ENCODE measurements at regions not wholly inside any gene's neighbourhood (a gene's known extent, or its start where the extent isn't known, plus 50 kb on each side); places are given as distances from the start of the nearest gene placed in this dataset.

DNA sequence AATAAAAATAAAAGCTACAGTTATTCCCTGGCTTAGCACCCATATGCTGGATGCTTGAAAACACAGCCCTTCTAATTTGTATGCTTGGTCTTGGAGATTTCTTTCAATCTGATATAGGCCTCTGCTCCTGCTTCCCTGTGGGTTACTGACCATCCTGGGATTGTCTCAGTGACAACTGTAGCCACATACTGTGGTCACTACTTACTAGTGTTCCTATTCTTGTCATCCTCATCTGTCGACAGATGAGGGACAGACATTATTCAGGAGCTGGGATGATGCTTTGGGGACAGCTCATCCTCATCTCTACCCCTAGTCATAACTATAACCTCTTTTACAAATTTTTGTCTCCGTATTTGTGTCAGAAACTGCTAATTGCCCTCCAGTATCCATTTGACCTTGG lies 388.9 kb upstream of the MAP3K7 start:
- DNase-seq: no peak

DNA sequence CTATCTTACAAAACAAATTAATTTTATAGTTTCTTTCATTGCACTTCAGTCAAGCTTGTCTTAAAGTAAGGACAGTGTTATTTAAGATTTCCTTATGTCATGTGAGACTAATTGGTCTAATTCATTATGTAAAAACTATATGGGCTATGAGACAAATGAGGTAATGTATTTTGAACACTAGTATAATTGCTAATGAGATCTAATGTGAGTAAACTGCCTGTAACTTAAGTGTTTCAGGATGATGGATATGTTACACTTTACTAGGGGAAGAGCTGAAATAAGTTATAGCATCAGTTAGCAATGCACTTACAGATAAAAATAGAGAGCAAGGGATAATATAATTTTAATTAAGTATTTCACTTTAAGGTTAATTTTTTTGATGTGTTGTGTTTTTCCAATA lies 386.3 kb upstream of the MAP3K7 start:
- no peak for DNase-seq

- DNase-seq: no peak
Observed at GRCh38 chr6:90970672-90971071, 383.8 kb upstream of the MAP3K7 start.

DNA sequence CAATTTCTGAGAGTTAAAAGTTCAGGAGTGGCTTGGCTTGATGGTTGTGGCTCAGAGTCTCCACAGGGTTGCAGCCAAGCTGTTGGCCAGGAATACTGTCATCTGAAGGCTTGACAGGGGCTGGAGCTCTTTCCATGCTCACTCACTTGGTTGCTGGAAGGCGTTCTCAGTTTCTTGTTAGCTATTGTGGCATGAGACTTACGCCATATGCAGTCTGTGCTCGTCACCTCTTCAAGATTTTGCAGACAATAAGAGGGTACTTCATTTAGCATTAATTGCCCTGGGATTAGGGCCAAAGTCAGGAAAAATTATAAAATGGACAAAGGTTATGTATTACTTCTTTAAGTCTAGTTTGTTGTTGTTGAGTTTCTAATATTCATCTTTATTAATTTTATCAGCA lies 380.6 kb upstream of the MAP3K7 start:
- no peak for DNase-seq

DNA sequence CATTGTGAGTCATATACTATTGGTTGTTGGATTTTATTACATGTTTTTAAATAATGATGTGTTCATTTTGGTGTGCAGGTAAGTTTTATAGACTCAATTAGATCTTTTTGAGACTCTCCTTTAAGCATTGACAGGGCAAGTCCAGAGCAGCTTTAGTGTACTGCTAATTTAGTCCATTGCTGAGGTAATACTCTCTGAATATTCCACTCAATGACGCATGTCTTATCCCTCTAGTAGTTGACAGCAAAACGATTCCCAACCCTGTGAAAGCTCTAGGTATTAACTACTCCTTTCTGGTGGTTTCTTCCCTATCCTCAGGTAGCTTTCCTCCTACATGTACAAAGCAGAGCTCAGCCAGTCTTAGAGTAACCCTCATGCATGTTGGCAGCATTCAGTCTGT lies 373.5 kb upstream of the MAP3K7 start:
- DNase-seq: no peak

DNA sequence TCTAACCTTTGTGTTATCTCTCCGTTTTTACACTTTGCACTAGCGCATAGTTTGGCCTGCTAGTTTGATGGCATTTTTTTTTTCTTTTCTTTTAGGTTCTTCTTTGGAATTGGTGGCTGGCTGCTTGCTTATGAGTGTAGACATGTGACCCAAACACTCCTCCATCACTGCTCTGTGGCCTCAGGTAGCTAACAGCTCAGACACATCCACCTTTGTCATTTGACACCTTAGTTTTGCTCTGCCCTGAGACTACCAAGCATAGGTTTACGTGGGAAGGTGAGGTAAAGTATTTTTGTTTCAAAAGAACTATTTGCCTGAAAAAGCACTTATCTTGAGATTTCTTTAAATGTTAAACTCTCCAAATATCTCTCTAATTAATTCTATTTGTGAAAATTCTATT lies 368.4 kb upstream of the MAP3K7 start:
- no peak for DNase-seq

GRCh38 chr6:90953405-90954161 lies 366.7 kb upstream of the MAP3K7 start:
- no peak for DNase-seq

DNA sequence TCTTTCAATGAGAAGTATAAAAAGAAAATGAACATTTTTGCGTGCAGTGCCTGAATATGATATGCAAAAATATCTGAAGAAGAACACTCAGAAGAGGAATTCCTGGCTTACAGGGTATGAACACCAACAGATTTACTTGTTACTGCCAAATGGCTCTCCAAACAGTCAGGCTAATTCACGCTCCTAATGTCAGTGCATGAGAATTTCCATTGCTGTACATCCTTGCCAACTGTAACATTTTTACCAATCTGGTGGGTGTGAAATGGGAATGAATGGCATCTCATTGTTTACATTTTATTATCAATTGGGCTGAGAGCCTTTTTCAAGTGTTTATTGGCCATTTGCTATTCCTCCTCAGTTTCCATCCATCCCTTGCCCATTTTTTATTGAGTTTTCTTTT lies 365.3 kb upstream of the MAP3K7 start:
- DNase-seq: no peak

- DNase-seq: no peak
Observed at GRCh38 chr6:90948540-90948939, 361.7 kb upstream of the MAP3K7 start.

GRCh38 chr6:90947184-90948064 lies 360.6 kb upstream of the MAP3K7 start:
- no peak for DNase-seq

GRCh38 chr6:90941885-90942284 lies 355.0 kb upstream of the MAP3K7 start:
- no peak for DNase-seq

DNA sequence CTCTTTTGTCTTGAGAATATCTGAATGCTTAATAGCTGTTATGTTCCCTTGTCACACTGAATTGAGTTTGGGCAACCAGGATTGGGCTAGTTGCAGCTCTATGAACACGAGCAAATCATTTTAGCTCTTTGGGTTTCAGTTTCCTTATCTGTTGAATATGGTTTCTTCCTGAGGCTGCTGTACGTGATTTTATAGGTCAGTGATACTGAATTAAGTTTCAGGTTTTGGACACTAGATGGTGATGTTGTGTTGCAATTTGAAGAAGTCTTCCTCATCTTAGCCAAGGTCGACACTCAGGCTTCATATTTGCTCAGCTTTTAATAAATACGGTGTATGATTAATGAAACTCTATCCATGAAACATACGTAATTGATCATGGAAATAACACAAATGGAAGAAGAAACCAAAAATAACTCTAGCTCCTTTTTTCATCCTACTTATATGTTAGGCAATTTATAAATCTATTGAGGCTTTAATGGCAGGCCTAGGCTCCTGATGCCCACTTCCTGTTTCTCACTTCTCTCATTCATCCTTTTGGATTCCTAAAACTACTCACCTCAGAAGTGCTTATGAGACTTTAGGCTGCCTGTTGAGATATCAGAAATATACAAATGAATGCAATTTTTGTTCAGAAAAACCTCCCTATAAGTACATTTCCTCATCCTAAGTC lies 354.1 kb upstream of the MAP3K7 start:
- DNase-seq: peak; percentile 77

- DNase-seq: no peak
Observed at GRCh38 chr6:90939906-90940305, 353.0 kb upstream of the MAP3K7 start.

- DNase-seq: no peak
Observed at GRCh38 chr6:90938122-90938521, 351.2 kb upstream of the MAP3K7 start.

DNA sequence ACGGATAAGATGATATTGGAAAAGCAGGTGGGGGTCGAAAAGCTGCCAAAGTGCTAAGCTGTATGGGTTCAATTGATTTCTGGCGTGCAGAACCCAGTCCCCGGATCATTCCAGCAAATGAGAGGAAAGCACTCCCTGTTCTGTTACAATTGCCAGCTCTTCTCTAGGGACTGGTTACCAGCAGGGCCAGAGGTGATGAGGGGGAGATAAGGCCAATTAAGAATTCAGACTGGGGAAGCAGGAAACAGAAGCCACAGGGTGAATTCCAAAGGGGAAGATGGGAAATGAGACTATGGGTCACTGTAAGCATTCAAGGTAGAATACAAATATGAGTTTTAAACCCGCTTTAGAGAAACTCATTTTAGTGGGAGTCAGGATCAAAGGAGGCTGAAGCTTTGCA lies 349.4 kb upstream of the MAP3K7 start:
- DNase-seq: no peak

GRCh38 chr6:90934966-90935365 lies 348.1 kb upstream of the MAP3K7 start:
- DNase-seq: no peak

GRCh38 chr6:90934081-90934480 lies 347.2 kb upstream of the MAP3K7 start:
- DNase-seq: no peak

GRCh38 chr6:90932351-90932750 lies 345.5 kb upstream of the MAP3K7 start:
- no peak for DNase-seq

- DNase-seq: no peak
Observed at GRCh38 chr6:90928051-90928450, 341.2 kb upstream of the MAP3K7 start.

GRCh38 chr6:90925726-90926125 lies 338.9 kb upstream of the MAP3K7 start:
- DNase-seq: no peak

DNA sequence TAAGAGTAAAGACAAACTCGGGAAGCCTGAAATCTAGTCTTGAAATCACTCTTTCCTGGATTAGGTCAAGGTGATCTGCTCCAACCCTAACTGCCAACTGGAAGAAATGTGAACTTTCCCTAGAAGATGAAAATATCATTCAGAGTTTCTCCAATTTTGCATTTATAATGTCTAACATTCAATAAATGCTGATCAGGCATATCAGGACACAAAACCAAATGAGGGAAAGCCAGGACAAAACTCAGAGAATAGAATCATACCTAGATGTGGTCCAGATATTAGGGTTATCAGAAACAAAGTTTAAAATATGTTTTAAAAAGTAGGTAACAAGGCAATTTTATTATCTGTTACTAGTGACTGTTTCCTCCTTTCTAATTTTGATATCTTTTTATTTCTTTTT lies 335.5 kb upstream of the MAP3K7 start:
- no peak for DNase-seq

DNA sequence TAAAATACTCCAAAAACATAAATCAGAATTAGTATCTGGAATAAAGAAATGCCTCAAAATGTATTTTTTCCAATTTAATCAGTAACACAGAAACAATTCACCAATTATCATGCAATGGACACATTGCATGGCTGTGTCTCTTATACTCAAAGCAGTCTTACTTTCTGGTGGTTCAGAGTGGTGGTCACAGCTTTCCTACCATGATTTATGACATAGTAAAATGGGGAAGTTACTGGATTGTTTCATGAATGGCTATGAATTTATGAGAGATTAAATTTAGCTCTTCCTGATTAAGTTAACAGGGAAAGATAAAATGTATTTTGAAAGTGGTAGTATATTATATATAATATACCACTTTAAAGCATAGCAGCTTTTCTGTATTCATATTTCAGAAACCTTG lies 331.5 kb upstream of the MAP3K7 start:
- no peak for DNase-seq

GRCh38 chr6:90917376-90917775 lies 330.5 kb upstream of the MAP3K7 start:
- DNase-seq: no peak

GRCh38 chr6:90916968-90917367 lies 330.1 kb upstream of the MAP3K7 start:
- DNase-seq: no peak

Data from DMS153 (cell line).